Peyer's patch (tissue), 4 donors: ENCODE measurements at regions not wholly inside any gene's neighbourhood (a gene's known extent, or its start where the extent isn't known, plus 50 kb on each side); places are given as distances from the start of the nearest gene placed in this dataset.

Source experiments
- DNase-seq, 3 donors: peaks; one replicate each; pipeline ENCODE4 v3.0.0-alpha.2; 2017 to 2019
- H3K27ac ChIP-seq, 4 donors: fragments of 200-600 bp; sonication (generic); one replicate each; pipeline ENCODE4 v1.5.1; 2016 to 2019
- H3K27me3 ChIP-seq, 2 donors: fragments of 200-600 bp; sonication (generic); one replicate each; pipeline ENCODE4 v1.5.1; 2019
- H3K36me3 ChIP-seq, 3 donors: fragments of 200-600 bp; sonication (generic); one replicate each; pipeline ENCODE4 v1.5.1; 2016 to 2019
- H3K4me1 ChIP-seq, 4 donors: fragments of 200-600 bp; sonication (generic); one replicate each; pipeline ENCODE4 v1.5.1; 2016 to 2019
- H3K4me3 ChIP-seq, 4 donors: fragments of 200-600 bp; sonication (generic); 1 replicate in 3 of 4; 2 replicates in 1 of 4; pipeline ENCODE4 v1.5.1; 2016 to 2019; ENCODE audit warnings: mild to moderate bottlenecking in 1 of 4
- H3K9me3 ChIP-seq, 4 donors: fragments of 200-600 bp; sonication (generic); one replicate each; pipeline ENCODE4 v1.5.1; 2016 to 2019; ENCODE audit warnings: mild to moderate bottlenecking in 1 of 4
- CTCF ChIP-seq, 6 experiments: fragments of 450-650 bp in 4 of 6; fragments of 200-600 bp in 2 of 6; sonication (generic) in 1 of 6; IDR thresholded peaks; one replicate each; pipeline ENCODE4 v1.5.1; 2017 to 2019; ENCODE audit warnings: antibody characterized with exemption in 6 of 6, mild to moderate bottlenecking in 3 of 6, moderate library complexity in 1 of 6
- POLR2A ChIP-seq, 2 donors: fragments of 450-650 bp; IDR thresholded peaks; one replicate each; pipeline ENCODE4 v1.5.1; 2017; ENCODE audit warnings: antibody characterized with exemption in 2 of 2, mild to moderate bottlenecking in 2 of 2, moderate library complexity in 2 of 2

GRCh38 chr5:87949676-87950631 is 318.7 kb downstream of the TMEM161B start:
- TF ChIP-seq POLR2A (IDR thresholded peaks at IDR 0.05): no peak
- no peak for TF ChIP-seq CTCF (IDR thresholded peaks at IDR 0.05)
- no peak overlapping the region for H3K4me3 ChIP-seq
- no peaks in the 10 kb centered on the region for H3K4me1 ChIP-seq
- DNase-seq: no peak
- H3K9me3 ChIP-seq: no peaks in the 10 kb centered on the region
- no peak overlapping the region for H3K27ac ChIP-seq
- no peaks in the 10 kb centered on the region for H3K36me3 ChIP-seq
- H3K27me3 ChIP-seq: no peaks in the 10 kb centered on the region

GRCh38 chr5:87948486-87948885 is 320.2 kb downstream of the TMEM161B start:
- Histone ChIP-seq H3K4me1 (no peaks in the 10 kb centered on the region), H3K27ac (no peak overlapping the region), H3K27me3 (no peaks in the 10 kb centered on the region), H3K36me3 (no peaks in the 10 kb centered on the region), H3K9me3 (no peaks in the 10 kb centered on the region), H3K4me3 (no peak overlapping the region)
- TF ChIP-seq CTCF (IDR thresholded peaks at IDR 0.05) (no peak), POLR2A (IDR thresholded peaks at IDR 0.05) (no peak)
- DNase-seq: no peak

GRCh38 chr5:87946271-87946670 is 322.4 kb downstream of the TMEM161B start:
- H3K4me1 ChIP-seq: no peaks in the 10 kb centered on the region
- no peak for TF ChIP-seq POLR2A (IDR thresholded peaks at IDR 0.05)
- TF ChIP-seq CTCF (IDR thresholded peaks at IDR 0.05): no peak
- no peaks in the 10 kb centered on the region for H3K36me3 ChIP-seq
- no peaks in the 10 kb centered on the region for H3K27me3 ChIP-seq
- no peaks in the 10 kb centered on the region for H3K9me3 ChIP-seq
- H3K27ac ChIP-seq: no peak overlapping the region
- no peak for DNase-seq
- no peak overlapping the region for H3K4me3 ChIP-seq

- no peak overlapping the region for H3K27ac ChIP-seq
- no peaks in the 10 kb centered on the region for H3K9me3 ChIP-seq
- H3K27me3 ChIP-seq: no peaks in the 10 kb centered on the region
- no peak for TF ChIP-seq POLR2A (IDR thresholded peaks at IDR 0.05)
- TF ChIP-seq CTCF (IDR thresholded peaks at IDR 0.05): no peak
- no peaks in the 10 kb centered on the region for H3K4me1 ChIP-seq
- DNase-seq: no peak
- no peak overlapping the region for H3K4me3 ChIP-seq
- no peaks in the 10 kb centered on the region for H3K36me3 ChIP-seq
Measured at GRCh38 chr5:87945286-87945650, 323.4 kb downstream of the TMEM161B start.

GRCh38 chr5:87944553-87945285 is 323.9 kb downstream of the TMEM161B start:
- Histone ChIP-seq H3K9me3 (no peaks in the 10 kb centered on the region), H3K27me3 (no peaks in the 10 kb centered on the region), H3K4me1 (no peaks in the 10 kb centered on the region), H3K27ac (no peak overlapping the region), H3K36me3 (no peaks in the 10 kb centered on the region), H3K4me3 (no peak overlapping the region)
- no peak for TF ChIP-seq CTCF (IDR thresholded peaks at IDR 0.05)
- DNase-seq: no peak
